ENCODE measurements at regions not wholly inside any gene's neighbourhood (a gene's known extent, or its start where the extent isn't known, plus 50 kb on each side); places are given as distances from the start of the nearest gene placed in this dataset.

DNA sequence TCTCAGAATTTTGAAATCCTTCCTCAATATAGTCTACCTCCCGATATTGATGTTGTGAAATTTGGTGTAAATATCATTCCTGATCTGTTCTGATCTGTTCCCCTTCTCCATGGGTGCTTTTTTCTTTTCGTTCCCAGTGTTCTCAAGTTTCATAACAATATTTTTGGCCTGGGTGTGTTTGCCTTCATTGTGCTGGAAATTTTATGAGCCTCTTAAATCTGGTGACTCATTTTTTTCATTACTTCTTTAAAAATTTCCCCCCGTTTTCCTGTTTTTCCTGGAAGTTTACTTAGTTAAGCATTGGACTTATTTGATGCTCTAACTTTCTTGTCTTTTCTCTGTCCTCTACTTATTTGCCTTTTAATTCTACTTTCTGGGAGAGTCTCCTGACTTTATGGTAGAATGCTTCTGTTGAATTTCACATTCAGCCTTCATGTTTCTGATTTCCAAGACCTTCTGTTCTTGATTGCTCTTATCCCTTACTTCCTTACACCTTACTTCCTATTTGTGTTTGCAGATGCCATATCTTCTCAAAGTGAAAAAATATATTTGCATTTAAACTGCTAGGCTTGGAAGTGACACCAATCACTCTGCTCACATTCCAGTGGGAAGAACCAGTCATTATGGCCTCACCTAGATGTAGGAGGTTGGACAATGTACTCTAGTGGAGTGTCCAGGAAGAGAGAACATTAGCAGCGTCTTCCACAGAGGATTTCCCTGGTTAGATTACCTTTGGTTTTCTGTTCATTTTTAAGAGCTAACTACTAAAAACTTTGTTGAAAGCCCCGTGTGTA lies 441.9 kb downstream of the ARHGEF28 start:
- TF ChIP-seq, protein P1, sequence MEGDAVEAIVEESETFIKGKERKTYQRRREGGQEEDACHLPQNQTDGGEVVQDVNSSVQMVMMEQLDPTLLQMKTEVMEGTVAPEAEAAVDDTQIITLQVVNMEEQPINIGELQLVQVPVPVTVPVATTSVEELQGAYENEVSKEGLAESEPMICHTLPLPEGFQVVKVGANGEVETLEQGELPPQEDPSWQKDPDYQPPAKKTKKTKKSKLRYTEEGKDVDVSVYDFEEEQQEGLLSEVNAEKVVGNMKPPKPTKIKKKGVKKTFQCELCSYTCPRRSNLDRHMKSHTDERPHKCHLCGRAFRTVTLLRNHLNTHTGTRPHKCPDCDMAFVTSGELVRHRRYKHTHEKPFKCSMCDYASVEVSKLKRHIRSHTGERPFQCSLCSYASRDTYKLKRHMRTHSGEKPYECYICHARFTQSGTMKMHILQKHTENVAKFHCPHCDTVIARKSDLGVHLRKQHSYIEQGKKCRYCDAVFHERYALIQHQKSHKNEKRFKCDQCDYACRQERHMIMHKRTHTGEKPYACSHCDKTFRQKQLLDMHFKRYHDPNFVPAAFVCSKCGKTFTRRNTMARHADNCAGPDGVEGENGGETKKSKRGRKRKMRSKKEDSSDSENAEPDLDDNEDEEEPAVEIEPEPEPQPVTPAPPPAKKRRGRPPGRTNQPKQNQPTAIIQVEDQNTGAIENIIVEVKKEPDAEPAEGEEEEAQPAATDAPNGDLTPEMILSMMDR (IDR thresholded peaks at IDR 0.05; ENCODE audit: control extremely low read depth, extremely low read depth, low read depth, missing control alignments) = no peak
- POLR2A ChIA-PET = no interaction called here
- no peak for DNase-seq (ENCODE audit: extremely low spot score)
- CTCF ChIA-PET = no interaction called here

DNA sequence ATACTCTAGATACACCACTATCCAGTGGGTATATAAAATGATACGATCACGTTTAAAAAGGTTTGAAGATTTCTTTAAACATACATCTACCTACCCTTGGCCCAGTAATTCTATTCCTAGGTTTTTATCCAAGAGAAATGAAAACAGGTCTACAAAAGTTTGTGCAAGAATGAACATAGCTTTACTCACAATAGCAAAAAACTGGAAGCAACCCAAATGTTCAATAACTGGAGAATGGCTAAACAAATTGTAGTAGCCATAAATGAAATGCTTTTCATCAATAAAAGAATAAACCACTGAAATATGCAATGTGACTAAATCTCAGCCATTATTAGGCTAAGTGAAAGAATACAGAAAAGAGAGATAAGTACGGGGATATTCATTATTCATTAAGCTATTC lies 438.9 kb downstream of the ARHGEF28 start:
- DNase-seq (ENCODE audit: extremely low spot score) = no peak
- CTCF ChIA-PET = interaction anchor here (1.2 to 1.4 kb wide), 2 partner anchors 9 to 15 kb away, joined by 3 to 4 read pairs; no protein-coding TSS in a partner anchor
- POLR2A ChIA-PET = no interaction called here
- TF ChIP-seq, protein P1 (IDR thresholded peaks at IDR 0.05; ENCODE audit: control extremely low read depth, extremely low read depth, low read depth, missing control alignments) = no peak

DNA sequence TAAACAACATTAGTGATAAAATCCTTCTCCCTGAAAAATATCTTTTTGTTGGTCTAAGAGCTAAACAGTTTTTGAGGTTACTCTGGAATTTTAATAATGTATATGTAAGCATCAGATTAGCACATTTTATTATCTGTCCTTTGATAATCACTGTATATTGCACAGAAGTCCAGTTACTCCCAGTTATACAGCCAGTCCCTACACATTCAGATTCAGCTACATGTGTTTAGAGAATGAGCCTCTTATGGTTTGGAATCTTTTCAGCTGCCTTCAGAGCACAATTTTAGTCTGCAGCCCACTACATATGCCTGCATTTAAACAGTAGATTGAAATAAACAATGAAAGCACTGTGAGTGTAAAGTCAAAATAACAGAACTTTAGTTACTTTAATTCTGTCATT lies 438.2 kb downstream of the ARHGEF28 start:
- DNase-seq (ENCODE audit: extremely low spot score) = no peak
- POLR2A ChIA-PET = no interaction called here
- CTCF ChIA-PET = no interaction called here
- TF ChIP-seq, protein P1 (IDR thresholded peaks at IDR 0.05; ENCODE audit: control extremely low read depth, extremely low read depth, low read depth, missing control alignments) = no peak

DNA sequence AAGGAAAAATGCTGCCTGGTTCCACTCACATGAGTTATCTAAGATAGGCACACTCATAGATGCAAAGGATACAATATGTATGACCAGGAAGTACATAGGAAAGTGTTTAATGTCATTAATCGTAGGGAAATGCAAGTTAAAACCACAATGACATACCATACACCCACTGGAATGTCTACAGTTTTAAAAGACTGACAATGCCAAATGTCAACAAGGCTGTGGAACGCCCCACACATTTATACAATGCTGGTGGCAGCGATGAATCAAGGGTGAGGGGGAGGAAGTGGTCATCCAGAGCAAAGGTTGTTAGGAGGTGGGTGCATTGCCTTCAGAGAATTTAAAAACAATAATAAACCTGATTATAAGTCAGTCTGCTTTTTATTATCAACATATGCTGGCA lies 437.8 kb downstream of the ARHGEF28 start:
- DNase-seq (ENCODE audit: extremely low spot score) = no peak
- ChIA-PET POLR2A (no interaction called here), CTCF (no interaction called here)
- TF ChIP-seq, protein P1 (IDR thresholded peaks at IDR 0.05; ENCODE audit: control extremely low read depth, extremely low read depth, low read depth, missing control alignments) = no peak

DNA sequence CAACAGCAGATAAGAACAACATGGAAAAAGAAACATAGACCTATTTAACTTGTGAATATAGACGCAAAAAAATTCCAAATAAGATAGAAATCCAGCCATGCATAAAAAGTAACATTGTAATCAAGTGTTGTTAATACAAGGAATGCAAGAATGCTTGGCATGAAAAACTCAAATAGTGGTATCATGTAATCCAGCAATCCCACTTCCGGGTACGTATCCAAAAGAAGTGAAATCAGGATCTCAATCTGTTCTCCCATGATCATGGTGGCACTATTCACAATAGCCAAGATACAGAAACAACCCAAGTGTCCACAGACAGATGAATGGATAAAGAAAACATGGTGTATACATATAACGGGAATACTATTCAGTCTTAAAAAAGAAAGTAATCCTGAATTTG lies 437.4 kb downstream of the ARHGEF28 start:
- ChIA-PET CTCF (no interaction called here), POLR2A (no interaction called here)
- TF ChIP-seq, protein P1 (IDR thresholded peaks at IDR 0.05; ENCODE audit: control extremely low read depth, extremely low read depth, low read depth, missing control alignments) = no peak
- DNase-seq (ENCODE audit: extremely low spot score) = no peak

DNA sequence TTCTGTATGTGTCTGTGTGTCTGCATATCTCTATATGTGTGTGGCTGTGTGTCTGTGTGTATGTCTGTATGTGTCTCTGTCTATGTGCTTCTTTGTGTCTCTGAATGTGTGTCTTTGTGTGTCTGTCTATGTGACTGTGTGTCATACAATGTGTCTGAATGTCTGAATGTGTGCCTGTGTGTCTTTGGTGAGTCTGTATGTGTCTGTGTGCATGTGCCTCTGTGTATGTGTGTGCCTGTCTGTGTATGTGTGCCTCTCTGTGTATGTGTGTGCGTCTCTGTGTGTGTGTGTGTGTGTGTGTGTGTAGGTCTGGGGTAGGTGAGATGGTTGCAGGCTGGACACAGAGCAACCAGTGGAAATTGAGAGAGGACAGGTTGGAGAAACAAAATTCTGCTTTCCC lies 435.3 kb downstream of the ARHGEF28 start:
- ChIA-PET POLR2A (no interaction called here), CTCF (no interaction called here)
- DNase-seq (ENCODE audit: extremely low spot score) = no peak
- TF ChIP-seq, protein P1 (IDR thresholded peaks at IDR 0.05; ENCODE audit: control extremely low read depth, extremely low read depth, low read depth, missing control alignments) = no peak

Measured in GM10248 (cell line).